ENCODE measurements at regions not wholly inside any gene's neighbourhood (a gene's known extent, or its start where the extent isn't known, plus 50 kb on each side); places are given as distances from the start of the nearest gene placed in this dataset.

DNA sequence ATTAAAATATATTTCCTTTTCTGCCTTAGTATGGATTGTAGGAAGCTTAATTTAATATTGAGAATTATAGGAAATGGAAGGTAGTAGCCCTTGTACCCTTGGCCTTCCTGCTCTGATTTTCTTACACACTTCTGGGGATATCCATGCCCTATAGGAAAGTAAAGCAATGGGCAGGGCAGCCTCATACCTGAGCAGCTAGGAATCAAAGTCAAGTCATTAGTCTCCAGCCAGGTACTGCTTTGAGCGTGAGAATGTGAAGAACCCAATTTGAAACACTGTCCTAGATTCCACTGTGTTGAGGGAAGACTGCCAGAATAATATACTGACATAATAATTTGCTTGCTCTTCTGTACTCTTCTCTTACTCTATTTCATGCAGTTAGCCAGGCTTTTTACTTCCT lies 51.0 kb upstream of the L3MBTL3 start:
- Histone ChIP-seq H3K4me2 (no peak overlapping the region), H3K9ac (no peak overlapping the region), H3K4me3 (no peak overlapping the region), H3K4me1 (no peaks in the 10 kb centered on the region), H3K27me3 (no peaks in the 10 kb centered on the region), H3K36me3 (no peaks in the 10 kb centered on the region), H3K9me3 (no peaks in the 10 kb centered on the region), H3K27ac (no peak overlapping the region), H4K20me1 (no peaks in the 10 kb centered on the region)
- no peak for TF ChIP-seq Cebpa-rat (IDR thresholded peaks at IDR 0.05)

DNA sequence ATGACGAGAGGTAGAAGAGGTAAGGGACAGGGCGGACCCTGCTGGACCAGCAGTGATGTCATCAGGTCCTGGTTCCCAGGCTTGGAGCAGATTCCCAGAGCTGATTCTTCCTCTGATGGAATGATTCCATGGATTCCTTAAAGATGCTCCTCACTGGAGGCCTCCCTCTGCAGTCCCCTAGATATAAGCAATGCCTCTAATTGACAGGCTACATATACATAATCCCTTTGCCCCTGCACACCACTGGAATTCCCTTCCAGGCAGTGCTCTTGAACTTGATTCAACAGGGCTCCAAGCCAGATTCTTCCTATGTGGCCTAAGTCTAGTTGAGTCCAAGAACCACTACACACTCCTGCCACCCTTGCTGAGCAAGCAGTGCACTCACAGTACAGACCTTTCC lies 52.3 kb upstream of the L3MBTL3 start:
- Histone ChIP-seq H3K4me3 (no peak overlapping the region), H3K36me3 (no peaks in the 10 kb centered on the region), H4K20me1 (no peaks in the 10 kb centered on the region), H3K9ac (no peak overlapping the region), H3K9me3 (no peaks in the 10 kb centered on the region), H3K27ac (no peak overlapping the region), H3K4me2 (no peak overlapping the region), H3K27me3 (no peaks in the 10 kb centered on the region), H3K4me1 (no peaks in the 10 kb centered on the region)
- TF ChIP-seq Cebpa-rat (IDR thresholded peaks at IDR 0.05): no peak

DNA sequence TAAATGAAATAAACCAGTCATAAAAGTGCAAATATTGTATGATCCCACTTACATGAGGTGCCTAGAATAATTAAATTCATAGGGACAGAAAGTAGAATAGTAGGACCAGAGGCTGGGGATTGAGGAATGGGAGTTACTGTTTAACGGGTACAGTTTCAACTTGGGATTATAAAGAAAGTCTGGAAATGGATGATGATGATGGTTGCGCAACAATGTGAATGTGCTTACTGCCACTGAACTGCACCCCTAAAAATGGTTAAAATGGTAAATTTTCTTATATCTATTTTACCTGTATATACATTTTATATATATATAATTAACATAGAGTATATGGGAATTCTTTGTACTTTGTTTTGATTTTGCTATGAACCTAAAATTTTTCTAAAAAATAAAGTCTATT lies 53.3 kb upstream of the L3MBTL3 start:
- TF ChIP-seq Cebpa-rat (IDR thresholded peaks at IDR 0.05): peak; percentile 69; the same call in 1 of the 2 replicates
- no peak overlapping the region for H3K4me2 ChIP-seq
- no peaks in the 10 kb centered on the region for H3K4me1 ChIP-seq

DNA sequence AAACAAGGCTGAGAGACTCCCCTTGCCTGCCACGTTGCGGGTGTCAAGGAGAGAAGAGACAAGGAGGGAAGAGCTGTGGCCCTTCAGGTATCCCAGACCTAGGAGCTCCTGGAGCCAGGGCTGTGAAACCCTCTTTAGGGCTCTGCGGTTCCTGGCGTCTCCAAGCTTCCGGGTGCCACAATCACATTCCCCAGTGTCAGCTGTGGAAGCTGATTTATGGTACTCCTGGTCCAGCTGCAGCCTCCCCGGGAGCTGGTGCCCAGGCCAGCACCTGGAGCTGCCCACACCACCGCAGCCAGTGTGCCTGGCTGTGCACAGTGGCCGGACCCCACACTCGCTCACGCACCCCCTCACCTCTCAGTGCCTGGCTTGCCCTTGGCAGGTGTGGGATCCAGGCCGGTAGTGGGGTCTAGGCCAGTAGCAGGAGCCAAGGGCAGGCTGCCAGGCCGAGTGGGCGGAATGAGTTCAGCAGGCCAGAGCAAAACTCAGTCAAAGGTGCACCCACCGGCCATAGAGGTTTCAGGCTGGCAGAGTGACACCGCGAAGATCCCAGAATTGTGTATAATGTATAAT lies 58.9 kb upstream of the L3MBTL3 start:
- no peaks in the 10 kb centered on the region for H4K20me1 ChIP-seq
- no peak overlapping the region for H3K27ac ChIP-seq
- H3K9ac ChIP-seq: no peak overlapping the region
- H3K4me3 ChIP-seq: no peak overlapping the region
- peaks cover 19% of the 10 kb centered on the region for H3K9me3 ChIP-seq
- no peaks in the 10 kb centered on the region for H3K36me3 ChIP-seq
- no peaks in the 10 kb centered on the region for H3K4me1 ChIP-seq
- no peak overlapping the region for H3K4me2 ChIP-seq
- H3K27me3 ChIP-seq: no peaks in the 10 kb centered on the region
- TF ChIP-seq Cebpa-rat (IDR thresholded peaks at IDR 0.05): no peak

More for the DNA sequence above, 53.3 kb upstream of the L3MBTL3 start:
- Histone ChIP-seq H3K9me3 (no peaks in the 10 kb centered on the region), H3K36me3 (no peaks in the 10 kb centered on the region), H4K20me1 (no peaks in the 10 kb centered on the region), H3K27ac (no peak overlapping the region), H3K27me3 (no peaks in the 10 kb centered on the region), H3K9ac (no peak overlapping the region), H3K4me3 (no peak overlapping the region)

DNA sequence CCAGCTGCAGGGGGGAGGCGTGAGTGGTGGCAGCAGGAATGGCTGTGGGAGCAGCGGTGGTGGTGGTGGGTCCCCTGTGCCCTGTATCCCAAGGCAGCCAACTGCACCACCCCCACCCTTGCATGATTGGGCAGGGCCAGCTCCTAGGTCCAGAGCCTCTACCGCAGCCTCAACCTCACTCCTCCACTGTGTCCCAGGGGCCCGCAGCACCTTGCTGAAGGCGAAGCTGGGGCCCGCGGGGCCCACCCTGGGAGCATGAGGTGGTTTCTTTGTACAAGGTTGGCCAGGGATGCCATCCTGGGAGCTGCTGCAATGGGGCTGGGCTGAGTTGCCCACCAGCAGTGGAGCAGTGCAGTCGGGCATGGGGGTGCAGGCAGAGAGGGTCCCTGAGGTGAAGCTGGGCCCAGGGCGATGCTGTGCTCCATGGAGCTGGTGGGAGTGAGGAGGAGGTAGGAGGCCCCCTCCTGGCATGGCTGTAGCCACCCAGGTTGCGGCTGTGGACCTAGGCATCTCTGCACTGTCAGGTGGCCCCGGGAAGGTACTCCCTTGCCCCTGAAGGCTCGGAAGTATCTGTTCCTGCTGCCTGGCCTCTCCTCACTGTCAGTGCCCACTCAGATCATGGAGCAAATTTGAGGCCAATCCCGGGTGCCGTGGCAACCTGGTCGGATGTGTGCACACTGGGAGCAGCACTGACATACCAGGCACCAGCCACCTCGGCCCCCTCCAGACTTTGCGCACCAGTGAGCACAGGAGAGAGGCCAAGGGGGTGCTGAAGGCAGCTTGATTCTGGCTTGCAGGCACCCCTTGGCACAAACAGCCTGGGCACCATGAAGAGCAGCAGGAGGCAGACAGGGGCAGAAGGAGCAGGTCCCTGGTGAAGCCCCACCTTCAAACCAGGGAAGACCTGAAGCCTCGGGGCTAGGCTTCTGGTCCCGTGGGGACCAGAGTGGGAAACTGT lies 60.2 kb upstream of the L3MBTL3 start:
- no peak for TF ChIP-seq Cebpa-rat (IDR thresholded peaks at IDR 0.05)
- no peak overlapping the region for H3K27ac ChIP-seq
- H3K4me1 ChIP-seq: no peaks in the 10 kb centered on the region
- H3K27me3 ChIP-seq: no peaks in the 10 kb centered on the region
- H3K4me2 ChIP-seq: no peak overlapping the region
- H4K20me1 ChIP-seq: no peaks in the 10 kb centered on the region
- H3K9me3 ChIP-seq: peaks cover 19% of the 10 kb centered on the region
- no peak overlapping the region for H3K4me3 ChIP-seq
- no peaks in the 10 kb centered on the region for H3K36me3 ChIP-seq
- no peak overlapping the region for H3K9ac ChIP-seq

DNA sequence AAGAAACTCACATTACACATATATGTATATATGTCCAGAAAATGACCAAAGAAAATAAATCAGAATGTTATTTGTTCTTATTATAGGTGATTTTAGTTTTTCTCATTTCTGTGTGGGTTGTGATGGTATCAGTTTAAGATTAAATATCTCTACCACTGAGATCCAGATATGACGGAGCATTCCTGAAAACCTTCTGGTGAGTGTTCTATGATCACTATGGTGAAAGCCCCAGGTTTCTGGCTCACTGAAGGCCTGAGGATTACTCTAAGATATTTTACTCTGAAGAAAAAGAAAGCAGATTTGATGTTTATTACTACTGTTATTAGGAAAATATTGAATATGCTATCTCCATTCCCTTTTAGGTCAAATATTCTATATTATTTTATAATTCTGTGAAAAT lies 62.8 kb upstream of the L3MBTL3 start:
- Histone ChIP-seq H3K4me1 (no peaks in the 10 kb centered on the region), H4K20me1 (no peaks in the 10 kb centered on the region), H3K4me2 (no peak overlapping the region), H3K27ac (no peak overlapping the region), H3K27me3 (no peaks in the 10 kb centered on the region), H3K36me3 (no peaks in the 10 kb centered on the region), H3K9ac (no peak overlapping the region), H3K9me3 (peaks cover 19% of the 10 kb centered on the region), H3K4me3 (no peak overlapping the region)
- no peak for TF ChIP-seq Cebpa-rat (IDR thresholded peaks at IDR 0.05)

DNA sequence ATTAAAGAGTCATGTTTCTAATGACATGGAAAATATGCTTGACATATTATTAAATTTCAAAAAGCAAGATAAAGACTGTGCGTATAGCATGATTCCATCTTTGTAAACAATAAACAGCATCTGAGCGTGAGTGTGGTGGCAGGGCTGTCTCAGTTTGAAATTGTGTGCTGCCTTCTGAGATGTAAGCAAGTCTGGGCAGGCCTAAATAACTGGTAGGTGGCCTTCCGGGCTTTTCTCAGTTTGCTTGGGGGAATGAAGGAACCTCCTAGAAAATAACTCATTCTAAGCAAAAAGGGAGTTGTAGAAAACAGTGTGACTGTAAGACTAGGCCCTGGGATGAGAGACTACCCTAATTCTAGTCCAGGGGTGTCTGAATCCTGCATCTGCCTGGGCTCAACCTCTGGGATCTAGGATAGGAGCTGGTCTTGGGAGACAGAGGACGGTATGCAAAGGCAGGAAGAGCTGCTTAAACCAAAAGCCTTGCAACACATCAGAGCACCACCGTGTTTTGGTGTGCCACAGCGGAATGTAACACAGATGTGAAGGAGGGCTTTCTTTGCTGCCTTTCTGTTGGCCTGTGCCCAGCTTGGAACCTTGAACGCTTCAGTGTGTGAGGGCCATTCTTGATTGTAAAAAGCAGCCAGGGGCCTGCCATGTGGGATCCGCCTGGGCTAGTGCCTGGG lies 63.5 kb upstream of the L3MBTL3 start:
- no peaks in the 10 kb centered on the region for H3K36me3 ChIP-seq
- peaks cover 19% of the 10 kb centered on the region for H3K9me3 ChIP-seq
- no peak overlapping the region for H3K4me2 ChIP-seq
- H3K27ac ChIP-seq: no peak overlapping the region
- no peaks in the 10 kb centered on the region for H3K27me3 ChIP-seq
- H3K9ac ChIP-seq: no peak overlapping the region
- H4K20me1 ChIP-seq: no peaks in the 10 kb centered on the region
- no peak overlapping the region for H3K4me3 ChIP-seq
- H3K4me1 ChIP-seq: no peaks in the 10 kb centered on the region
- TF ChIP-seq Cebpa-rat (IDR thresholded peaks at IDR 0.05): no peak

DNA sequence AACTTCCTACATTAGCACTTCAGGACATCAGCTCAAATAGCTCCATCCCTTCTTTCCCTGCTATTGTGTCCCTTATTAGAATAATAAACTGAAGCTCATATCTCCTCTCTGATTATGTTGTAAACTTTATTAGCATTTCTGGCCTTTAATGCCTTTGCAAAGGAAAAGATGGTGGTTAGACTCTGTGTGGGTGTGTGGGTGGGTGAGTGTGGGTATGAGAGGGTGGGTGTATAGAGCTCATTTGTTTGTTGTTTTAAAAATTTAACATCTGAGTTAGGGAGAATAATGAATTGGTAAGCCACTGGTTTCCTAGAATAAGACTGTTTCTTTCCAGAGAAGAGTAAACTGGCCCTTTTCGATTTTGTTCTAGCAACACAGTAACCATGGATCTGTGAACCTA lies 70.6 kb upstream of the L3MBTL3 start:
- Histone ChIP-seq H3K27me3 (no peaks in the 10 kb centered on the region), H3K4me3 (no peak overlapping the region), H3K4me2 (no peak overlapping the region), H3K27ac (no peak overlapping the region), H3K9ac (no peak overlapping the region), H3K4me1 (no peaks in the 10 kb centered on the region), H4K20me1 (no peaks in the 10 kb centered on the region), H3K9me3 (no peaks in the 10 kb centered on the region), H3K36me3 (no peaks in the 10 kb centered on the region)
- TF ChIP-seq Cebpa-rat (IDR thresholded peaks at IDR 0.05): no peak

DNA sequence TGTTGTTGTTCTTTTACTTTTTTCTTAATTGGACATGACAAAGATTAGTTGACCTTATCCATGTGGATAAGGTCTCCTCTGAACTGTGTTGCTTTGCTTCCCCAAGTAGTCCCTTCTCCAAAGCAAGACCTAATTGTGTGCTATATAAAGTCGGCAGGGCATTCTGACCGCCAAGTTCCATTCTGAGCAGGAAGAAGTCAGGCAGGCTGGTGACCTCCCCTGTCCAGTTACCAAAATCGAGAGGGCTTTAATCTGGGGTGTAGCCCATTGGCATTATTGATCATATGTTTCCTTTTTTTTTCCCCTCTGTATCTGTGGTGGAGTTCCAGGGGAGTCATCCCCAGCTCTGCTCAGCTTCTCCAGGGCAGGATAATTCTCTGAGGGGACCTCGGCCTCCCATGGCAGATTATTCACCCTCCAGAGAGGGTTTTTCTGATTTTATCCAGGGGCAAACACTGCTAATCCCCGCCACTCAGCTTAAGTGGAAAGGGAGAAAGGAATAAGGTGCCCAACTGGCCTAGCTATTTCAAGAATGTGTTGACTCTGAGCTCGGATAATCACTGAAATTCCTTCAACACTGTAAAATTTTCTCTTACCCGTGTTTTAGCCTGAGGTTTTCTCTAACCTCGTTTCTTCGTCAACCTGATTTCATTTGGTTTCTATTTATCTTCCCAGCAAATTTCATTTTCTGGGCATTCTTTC lies 71.8 kb upstream of the L3MBTL3 start:
- Histone ChIP-seq H3K9ac (no peak overlapping the region), H3K27ac (no peak overlapping the region), H3K36me3 (no peaks in the 10 kb centered on the region), H3K4me2 (no peak overlapping the region), H3K4me3 (no peak overlapping the region), H4K20me1 (no peaks in the 10 kb centered on the region), H3K27me3 (no peaks in the 10 kb centered on the region), H3K9me3 (no peaks in the 10 kb centered on the region), H3K4me1 (no peaks in the 10 kb centered on the region)
- no peak for TF ChIP-seq Cebpa-rat (IDR thresholded peaks at IDR 0.05)
